ENCODE measurements at regions not wholly inside any gene's neighbourhood (a gene's known extent, or its start where the extent isn't known, plus 50 kb on each side); places are given as distances from the start of the nearest gene placed in this dataset.

DNA sequence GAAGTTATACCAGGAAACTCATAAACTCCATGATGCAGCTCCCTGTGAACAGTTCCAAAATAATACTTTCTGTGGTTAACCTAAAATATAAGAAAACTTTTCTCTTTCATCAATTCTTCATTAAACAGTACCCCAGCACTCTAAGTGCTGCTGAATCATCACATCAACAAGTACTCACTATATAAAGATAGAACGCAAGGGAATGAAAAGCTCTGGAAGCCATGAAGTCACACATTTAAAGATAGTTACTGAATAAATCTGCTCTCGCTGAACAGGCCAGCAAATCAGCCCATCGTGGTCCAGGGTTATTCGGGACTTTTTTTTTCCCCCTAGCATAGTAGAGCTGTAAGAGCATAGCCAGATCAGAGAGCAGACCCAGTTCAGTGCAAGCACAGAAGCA is 254.3 kb downstream of the IPMK start:
- H3K27me3 Mint-ChIP-seq (ENCODE audit: low read depth), result no peaks in the 10 kb centered on the region
- no peak overlapping the region for H3K27ac Mint-ChIP-seq
- no peaks in the 10 kb centered on the region for H3K4me1 Mint-ChIP-seq (ENCODE audit: low read depth)
- H3K9me3 Mint-ChIP-seq, result no peaks in the 10 kb centered on the region
- no peaks in the 10 kb centered on the region for H3K36me3 Mint-ChIP-seq (ENCODE audit: low read depth)
- H3K4me3 Mint-ChIP-seq, result no peak overlapping the region

DNA sequence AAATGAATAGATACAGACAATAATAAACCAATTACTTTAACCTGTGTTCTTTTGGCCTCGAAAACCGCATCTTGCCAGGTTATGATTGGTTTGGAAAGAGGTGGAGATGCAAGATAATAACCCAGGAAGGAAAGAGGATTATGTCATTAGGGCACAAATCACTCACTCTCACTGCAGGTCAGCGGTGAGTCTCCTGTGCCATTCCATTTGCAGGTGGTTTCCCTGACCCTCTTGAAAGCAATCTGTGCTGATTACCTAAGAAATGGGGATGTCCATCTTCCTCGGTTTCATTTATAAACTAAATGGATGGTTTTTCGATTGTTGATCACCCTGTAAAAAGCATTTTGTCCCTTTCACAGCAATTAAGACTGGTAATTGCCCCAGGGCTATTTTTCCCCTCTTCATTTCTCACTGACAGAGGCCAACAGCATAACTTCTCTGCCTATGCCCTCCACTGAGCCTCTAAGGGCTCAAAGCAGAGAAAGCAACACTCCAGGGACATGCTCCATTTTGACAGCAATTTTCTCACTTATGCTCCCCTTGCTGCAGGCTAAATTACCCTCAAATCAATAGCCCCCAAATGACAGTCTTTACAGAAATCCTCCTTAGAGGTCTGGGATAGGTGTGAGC is 257.5 kb downstream of the IPMK start:
- H3K4me1 Mint-ChIP-seq (ENCODE audit: low read depth), result no peaks in the 10 kb centered on the region
- no peak overlapping the region for H3K4me3 Mint-ChIP-seq
- no peaks in the 10 kb centered on the region for H3K9me3 Mint-ChIP-seq
- H3K36me3 Mint-ChIP-seq (ENCODE audit: low read depth), result no peaks in the 10 kb centered on the region
- H3K27me3 Mint-ChIP-seq (ENCODE audit: low read depth), result no peaks in the 10 kb centered on the region
- no peak overlapping the region for H3K27ac Mint-ChIP-seq

DNA sequence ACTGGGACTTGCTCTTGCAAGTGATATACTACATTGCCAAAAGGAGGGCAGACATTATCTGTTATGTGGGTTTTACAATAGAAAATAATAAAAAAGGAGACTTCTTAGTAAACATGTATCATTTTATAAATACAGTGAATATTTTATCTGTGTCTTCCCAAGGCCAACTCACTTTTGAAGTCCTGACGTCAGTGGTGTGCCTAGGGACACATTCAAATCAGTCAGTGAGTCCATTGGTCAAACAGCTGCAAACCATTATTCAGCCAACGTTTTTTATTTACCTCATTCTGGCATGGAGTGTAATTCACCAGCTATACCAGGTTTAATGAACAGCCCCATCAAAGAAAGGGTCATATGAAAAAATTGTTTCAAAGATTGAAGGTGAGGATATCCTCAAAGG is 263.7 kb downstream of the IPMK start:
- H3K4me1 Mint-ChIP-seq (ENCODE audit: low read depth), result no peaks in the 10 kb centered on the region
- no peaks in the 10 kb centered on the region for H3K36me3 Mint-ChIP-seq (ENCODE audit: low read depth)
- H3K9me3 Mint-ChIP-seq, result no peaks in the 10 kb centered on the region
- no peaks in the 10 kb centered on the region for H3K27me3 Mint-ChIP-seq (ENCODE audit: low read depth)
- no peak overlapping the region for H3K4me3 Mint-ChIP-seq
- H3K27ac Mint-ChIP-seq, result no peak overlapping the region

DNA sequence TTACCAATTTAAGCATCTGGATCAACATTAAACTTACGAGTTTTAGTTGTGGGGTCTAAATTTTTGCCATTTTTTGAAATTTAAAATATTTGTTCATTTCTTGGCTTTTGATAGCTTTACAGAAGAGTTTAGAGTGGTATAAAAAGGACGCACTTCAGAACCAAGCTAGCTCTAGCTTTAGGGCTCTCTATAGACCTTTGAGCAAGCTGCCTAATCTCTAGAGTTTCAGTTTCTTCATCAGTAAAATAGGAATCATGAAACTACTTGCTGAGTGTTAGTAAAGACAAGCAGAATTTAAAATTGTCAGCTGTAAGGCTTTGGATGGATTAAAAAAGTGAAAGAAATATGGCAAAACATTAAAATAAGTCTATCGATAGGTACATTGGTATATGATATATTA is 266.5 kb downstream of the IPMK start:
- Mint-ChIP-seq H3K27me3 (ENCODE audit: low read depth) (no peaks in the 10 kb centered on the region), H3K4me1 (ENCODE audit: low read depth) (no peaks in the 10 kb centered on the region), H3K27ac (no peak overlapping the region)

DNA sequence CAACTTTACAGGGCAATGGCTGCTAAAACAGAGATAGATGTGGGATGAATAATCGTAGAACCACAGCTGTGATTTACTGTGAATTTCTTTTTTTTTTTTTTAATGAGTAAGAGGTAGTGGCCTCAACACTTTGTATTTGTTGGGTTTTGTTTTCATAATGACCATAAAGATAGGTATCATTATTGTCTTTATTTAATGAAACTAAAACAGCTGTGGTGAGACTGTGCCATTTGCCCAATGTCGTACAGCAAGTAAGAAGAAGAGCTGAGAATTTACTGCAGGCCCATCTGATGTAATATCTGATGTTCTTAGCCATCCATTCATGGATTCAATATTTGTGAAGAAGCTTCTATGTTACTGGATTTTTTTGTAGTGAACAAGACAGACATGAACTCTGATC is 271.2 kb downstream of the IPMK start:
- no peaks in the 10 kb centered on the region for H3K27me3 Mint-ChIP-seq (ENCODE audit: low read depth)
- H3K4me3 Mint-ChIP-seq, result no peak overlapping the region
- H3K9me3 Mint-ChIP-seq, result no peaks in the 10 kb centered on the region
- H3K36me3 Mint-ChIP-seq (ENCODE audit: low read depth), result no peaks in the 10 kb centered on the region
- no peak overlapping the region for H3K27ac Mint-ChIP-seq
- H3K4me1 Mint-ChIP-seq (ENCODE audit: low read depth), result no peaks in the 10 kb centered on the region

More for the DNA sequence above, 266.5 kb downstream of the IPMK start:
- no peaks in the 10 kb centered on the region for H3K36me3 Mint-ChIP-seq (ENCODE audit: low read depth)
- H3K4me3 Mint-ChIP-seq, result no peak overlapping the region
- H3K9me3 Mint-ChIP-seq, result no peaks in the 10 kb centered on the region

DNA sequence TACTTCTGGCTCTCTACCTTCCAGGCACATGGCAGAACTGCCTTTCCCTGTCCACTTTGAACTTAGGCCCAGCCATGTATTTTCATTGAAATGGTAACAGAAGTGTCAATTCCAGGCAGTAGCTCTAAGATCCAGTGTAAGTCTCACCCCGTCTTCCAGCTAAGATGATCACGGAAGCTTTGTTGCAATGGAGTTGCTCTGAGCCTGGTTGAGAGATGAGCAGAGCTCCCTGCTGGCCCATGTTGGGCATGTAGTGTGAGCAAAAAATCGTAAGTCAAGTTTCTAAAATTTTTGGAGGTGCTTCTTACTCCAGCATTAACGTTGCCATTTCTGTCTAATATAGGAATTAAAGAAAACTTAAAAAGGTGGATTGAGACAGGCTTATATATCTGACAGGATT is 274.4 kb downstream of the IPMK start:
- no peaks in the 10 kb centered on the region for H3K4me1 Mint-ChIP-seq (ENCODE audit: low read depth)
- H3K9me3 Mint-ChIP-seq, result no peaks in the 10 kb centered on the region

DNA sequence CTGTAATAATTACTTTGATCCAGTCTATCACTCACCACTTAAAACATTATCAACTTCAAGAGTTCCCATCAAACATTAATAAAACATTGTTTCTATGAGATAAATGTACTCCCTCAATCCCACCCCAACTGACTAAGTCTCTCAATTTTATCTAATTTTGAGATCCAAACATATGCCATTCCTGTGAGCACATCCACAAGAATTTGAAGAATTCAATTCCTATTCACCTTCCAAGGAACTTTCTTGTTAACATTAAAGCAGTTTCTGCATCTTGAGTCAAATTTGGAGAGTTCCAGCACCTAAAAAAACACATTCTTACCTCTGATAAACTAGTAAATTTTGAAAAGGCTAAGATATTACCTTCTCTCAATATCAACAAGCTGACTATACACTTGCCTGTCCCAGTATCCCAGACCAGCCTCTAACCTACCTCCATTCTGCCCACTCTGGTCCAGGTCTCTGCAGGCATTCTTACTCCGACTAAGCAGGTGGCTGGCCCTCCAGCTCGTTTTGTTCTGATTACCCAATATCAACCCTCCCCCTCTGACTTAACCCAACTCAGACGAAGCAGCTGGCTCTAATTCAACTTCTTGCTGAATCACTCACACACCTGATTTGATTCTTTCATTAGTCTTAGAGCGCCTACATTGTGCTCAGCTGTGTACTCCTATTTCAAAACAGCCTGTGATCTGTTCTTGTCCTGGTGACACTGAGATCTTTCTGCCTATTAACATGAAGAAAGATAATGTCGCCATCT is 275.2 kb downstream of the IPMK start:
- Mint-ChIP-seq H3K4me1 (ENCODE audit: low read depth) (no peaks in the 10 kb centered on the region), H3K27me3 (ENCODE audit: low read depth) (no peaks in the 10 kb centered on the region), H3K27ac (no peak overlapping the region), H3K9me3 (no peaks in the 10 kb centered on the region), H3K4me3 (no peak overlapping the region), H3K36me3 (ENCODE audit: low read depth) (no peaks in the 10 kb centered on the region)

More for the DNA sequence above, 274.4 kb downstream of the IPMK start:
- no peak overlapping the region for H3K27ac Mint-ChIP-seq
- no peaks in the 10 kb centered on the region for H3K27me3 Mint-ChIP-seq (ENCODE audit: low read depth)
- H3K4me3 Mint-ChIP-seq, result no peak overlapping the region
- no peaks in the 10 kb centered on the region for H3K36me3 Mint-ChIP-seq (ENCODE audit: low read depth)

DNA sequence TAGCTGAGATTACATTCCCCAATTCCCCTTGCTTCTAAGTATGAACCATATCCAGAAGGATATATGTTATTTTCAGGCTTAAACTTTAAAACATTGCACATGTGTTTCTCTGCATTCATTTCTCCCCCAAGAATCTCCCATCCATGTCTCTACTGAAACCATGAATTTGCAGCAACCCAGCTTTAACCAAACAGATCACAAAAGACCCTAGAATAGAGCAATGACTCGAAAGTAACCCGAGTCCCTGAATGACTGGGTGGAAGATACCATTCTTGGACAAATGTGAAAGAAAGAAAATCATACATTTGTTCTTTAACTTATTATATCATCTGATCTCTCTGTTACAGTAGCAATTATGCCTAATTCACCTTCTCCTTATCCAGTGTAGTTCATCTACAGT is 278.7 kb downstream of the IPMK start:
- Mint-ChIP-seq H3K36me3 (ENCODE audit: low read depth) (no peaks in the 10 kb centered on the region), H3K9me3 (no peaks in the 10 kb centered on the region), H3K27ac (no peak overlapping the region), H3K4me1 (ENCODE audit: low read depth) (no peaks in the 10 kb centered on the region), H3K4me3 (no peak overlapping the region), H3K27me3 (ENCODE audit: low read depth) (no peaks in the 10 kb centered on the region)

DNA sequence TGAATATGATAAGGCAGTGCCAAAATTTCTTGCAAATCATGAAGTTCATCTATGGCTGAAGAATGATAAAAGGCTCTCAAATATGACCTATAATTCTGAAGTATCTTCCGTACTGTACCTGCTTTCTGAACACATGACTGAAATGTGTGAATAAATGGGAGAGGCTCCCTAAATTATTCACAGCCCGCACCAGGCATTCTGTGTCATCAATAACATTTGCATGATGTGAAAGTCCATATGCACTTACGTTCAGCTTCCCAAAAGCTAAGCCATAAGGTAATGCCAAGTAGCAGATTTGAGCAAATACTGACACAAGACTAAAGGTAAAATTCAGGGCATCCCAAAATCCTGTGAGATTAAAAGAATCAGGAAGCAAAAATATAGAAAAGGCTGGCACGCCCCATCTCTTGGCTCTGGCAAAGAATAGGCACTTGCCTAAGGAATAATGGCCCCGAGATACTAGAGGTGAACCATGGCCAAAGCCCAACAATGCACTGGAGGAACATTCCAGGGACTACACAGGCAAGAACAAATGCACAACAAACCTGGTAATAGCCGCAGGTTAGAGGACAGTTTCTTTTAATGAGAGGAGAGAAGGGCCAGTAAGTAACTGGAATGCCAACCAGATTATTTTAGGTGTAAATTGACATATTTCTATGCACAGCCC is 280.5 kb downstream of the IPMK start:
- Mint-ChIP-seq H3K27ac (no peak overlapping the region), H3K4me1 (ENCODE audit: low read depth) (no peaks in the 10 kb centered on the region), H3K9me3 (no peaks in the 10 kb centered on the region), H3K36me3 (ENCODE audit: low read depth) (no peaks in the 10 kb centered on the region), H3K4me3 (no peak overlapping the region), H3K27me3 (ENCODE audit: low read depth) (no peaks in the 10 kb centered on the region)

DNA sequence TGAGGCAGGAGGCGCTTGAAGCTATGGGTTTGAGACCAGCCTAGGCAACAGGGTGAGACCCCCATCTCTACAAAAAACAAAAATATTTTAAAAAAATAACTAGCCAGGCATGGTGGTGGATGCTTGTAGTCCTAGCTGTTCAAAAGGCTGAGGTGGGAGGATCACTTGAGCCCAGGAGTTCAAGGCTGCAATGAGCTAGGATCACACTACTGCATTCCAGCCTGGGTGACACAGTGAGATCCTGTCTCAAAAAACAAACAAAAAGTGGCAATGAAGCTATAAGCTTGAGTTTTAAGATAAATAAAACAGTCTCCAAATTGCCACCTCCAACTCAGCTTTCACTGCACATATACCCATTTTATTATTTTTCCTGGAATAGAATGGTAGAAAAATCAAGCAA is 281.3 kb downstream of the IPMK start:
- Mint-ChIP-seq H3K36me3 (ENCODE audit: low read depth) (no peaks in the 10 kb centered on the region), H3K4me1 (ENCODE audit: low read depth) (no peaks in the 10 kb centered on the region), H3K27me3 (ENCODE audit: low read depth) (no peaks in the 10 kb centered on the region), H3K27ac (no peak overlapping the region), H3K9me3 (peaks cover 3% of the 10 kb centered on the region), H3K4me3 (no peak overlapping the region)

DNA sequence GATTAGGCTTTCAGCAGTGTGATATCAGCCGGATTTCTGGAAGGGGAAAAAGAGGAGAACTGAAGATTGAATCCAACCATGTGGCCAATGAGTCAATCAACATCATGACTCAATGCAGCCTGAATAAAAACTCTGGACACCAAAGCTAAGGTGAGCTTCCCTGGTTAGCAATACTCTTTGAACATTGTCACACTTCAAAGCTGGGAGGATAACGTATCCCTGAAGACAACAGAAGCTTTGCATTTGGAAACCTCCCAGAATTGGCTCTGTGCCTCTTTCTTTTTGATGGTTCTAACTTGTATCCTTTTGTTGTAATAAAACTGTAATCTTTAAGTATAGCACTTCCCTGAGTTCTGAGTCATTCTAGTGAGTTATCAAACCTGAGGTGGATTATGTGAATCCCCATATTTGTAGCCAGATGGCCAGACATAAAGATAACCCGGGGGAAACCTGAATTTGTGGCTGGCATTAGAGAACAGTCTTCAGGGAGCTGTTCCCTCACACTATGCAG is 284.4 kb downstream of the IPMK start:
- H3K4me1 Mint-ChIP-seq (ENCODE audit: low read depth), result no peaks in the 10 kb centered on the region
- no peak overlapping the region for H3K27ac Mint-ChIP-seq
- H3K36me3 Mint-ChIP-seq (ENCODE audit: low read depth), result no peaks in the 10 kb centered on the region
- no peak overlapping the region for H3K4me3 Mint-ChIP-seq
- no peaks in the 10 kb centered on the region for H3K27me3 Mint-ChIP-seq (ENCODE audit: low read depth)
- H3K9me3 Mint-ChIP-seq, result peaks cover 3% of the 10 kb centered on the region

DNA sequence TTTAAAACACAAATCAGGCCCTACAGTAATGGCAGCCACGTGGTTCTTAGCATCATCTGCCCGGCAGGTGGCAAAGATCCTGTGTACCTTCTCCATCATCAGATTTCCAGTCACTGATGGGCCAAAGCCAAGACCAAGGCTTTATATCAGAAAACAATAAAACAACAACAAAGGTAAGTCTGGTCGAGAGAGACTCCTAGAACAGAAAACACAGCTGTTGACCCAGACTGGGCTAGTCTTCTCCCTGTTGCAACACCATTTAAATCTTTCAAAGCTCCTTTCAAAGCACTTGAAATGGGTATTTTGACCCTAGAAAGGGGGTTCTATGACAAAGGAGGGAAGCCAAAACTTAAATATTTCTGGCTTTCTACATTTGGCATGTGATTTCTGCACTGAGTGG is 285.6 kb downstream of the IPMK start:
- no peaks in the 10 kb centered on the region for H3K27me3 Mint-ChIP-seq (ENCODE audit: low read depth)
- H3K4me3 Mint-ChIP-seq, result no peak overlapping the region
- no peak overlapping the region for H3K27ac Mint-ChIP-seq
- peaks cover 3% of the 10 kb centered on the region for H3K9me3 Mint-ChIP-seq
- H3K36me3 Mint-ChIP-seq (ENCODE audit: low read depth), result no peaks in the 10 kb centered on the region
- no peaks in the 10 kb centered on the region for H3K4me1 Mint-ChIP-seq (ENCODE audit: low read depth)

DNA sequence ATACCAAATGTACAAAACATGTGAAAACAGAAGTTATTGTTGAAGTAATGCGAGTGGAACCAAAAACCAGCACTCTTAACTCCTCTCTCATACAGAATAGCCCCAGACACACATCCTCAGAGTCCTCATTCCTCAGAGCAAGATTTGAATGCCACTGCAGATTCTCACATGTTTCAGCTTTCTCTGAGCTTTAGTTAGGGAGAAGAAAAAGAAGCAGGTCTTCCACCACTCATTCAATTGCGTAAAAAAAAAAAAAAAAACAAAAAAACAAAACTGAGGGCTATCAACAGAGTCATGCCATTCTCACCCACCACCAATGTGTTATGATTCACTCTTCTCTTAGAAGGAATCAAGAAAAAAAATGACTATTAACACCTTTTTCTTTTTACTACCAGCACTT is 287.7 kb downstream of the IPMK start:
- Mint-ChIP-seq H3K4me3 (no peak overlapping the region), H3K4me1 (ENCODE audit: low read depth) (no peaks in the 10 kb centered on the region)

DNA sequence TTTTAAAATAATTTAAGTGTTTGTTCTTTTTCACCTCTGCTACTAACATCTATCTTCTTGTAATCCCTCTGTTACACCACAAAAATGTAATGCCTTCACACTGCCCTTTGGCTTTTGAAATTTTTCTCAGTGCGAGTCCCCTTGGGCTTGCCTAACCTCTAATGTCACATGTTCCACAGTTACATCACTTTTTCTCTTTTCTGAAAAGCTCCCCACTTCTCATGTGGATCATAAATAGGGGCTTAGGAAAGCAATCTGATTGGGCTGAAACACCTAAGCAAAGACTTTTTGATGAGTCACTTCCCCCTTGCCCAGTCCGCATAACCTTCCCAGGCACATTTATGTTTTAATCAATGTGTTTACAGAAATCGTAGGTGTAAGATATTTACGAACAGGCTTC is 288.2 kb downstream of the IPMK start:
- Mint-ChIP-seq H3K36me3 (ENCODE audit: low read depth) (no peaks in the 10 kb centered on the region), H3K4me3 (no peak overlapping the region), H3K27ac (no peak overlapping the region), H3K4me1 (ENCODE audit: low read depth) (no peaks in the 10 kb centered on the region), H3K27me3 (ENCODE audit: low read depth) (no peaks in the 10 kb centered on the region), H3K9me3 (peaks cover 3% of the 10 kb centered on the region)

More for the DNA sequence above, 287.7 kb downstream of the IPMK start:
- Mint-ChIP-seq H3K27ac (no peak overlapping the region), H3K36me3 (ENCODE audit: low read depth) (no peaks in the 10 kb centered on the region), H3K9me3 (peaks cover 3% of the 10 kb centered on the region), H3K27me3 (ENCODE audit: low read depth) (no peaks in the 10 kb centered on the region)

DNA sequence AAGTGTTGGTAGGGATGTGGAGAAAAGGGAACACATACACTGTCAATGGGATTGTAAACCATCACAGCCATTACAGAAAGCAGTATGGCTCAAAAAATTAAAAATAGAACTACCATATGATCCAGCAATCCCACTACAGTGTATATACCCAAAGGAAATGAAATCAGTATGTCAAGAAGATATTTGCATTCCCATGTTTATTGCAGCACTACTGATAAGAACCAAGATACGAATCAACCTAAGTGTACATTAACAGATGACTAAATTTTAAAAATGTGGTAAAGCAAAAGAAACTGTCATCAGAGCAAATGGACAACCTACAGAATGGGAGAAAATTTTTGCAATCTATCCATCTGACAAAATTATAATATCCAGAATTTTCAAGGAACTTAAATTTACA is 290.4 kb downstream of the IPMK start:
- Mint-ChIP-seq H3K9me3 (peaks cover 3% of the 10 kb centered on the region), H3K27ac (no peak overlapping the region), H3K36me3 (ENCODE audit: low read depth) (no peaks in the 10 kb centered on the region), H3K27me3 (ENCODE audit: low read depth) (no peaks in the 10 kb centered on the region), H3K4me1 (ENCODE audit: low read depth) (no peaks in the 10 kb centered on the region), H3K4me3 (no peak overlapping the region)

Measured in T-helper 1 cell treated with Interleukin-12 subunit alpha and Interleukin-12 subunit beta and Interleukin-4 antibody, amounts not matched to agents 30 μg/mL and 1 μg/mL, for 36 hours (primary cell).